ENCODE measurements at regions not wholly inside any gene's neighbourhood (a gene's known extent, or its start where the extent isn't known, plus 50 kb on each side); places are given as distances from the start of the nearest gene placed in this dataset.

DNA sequence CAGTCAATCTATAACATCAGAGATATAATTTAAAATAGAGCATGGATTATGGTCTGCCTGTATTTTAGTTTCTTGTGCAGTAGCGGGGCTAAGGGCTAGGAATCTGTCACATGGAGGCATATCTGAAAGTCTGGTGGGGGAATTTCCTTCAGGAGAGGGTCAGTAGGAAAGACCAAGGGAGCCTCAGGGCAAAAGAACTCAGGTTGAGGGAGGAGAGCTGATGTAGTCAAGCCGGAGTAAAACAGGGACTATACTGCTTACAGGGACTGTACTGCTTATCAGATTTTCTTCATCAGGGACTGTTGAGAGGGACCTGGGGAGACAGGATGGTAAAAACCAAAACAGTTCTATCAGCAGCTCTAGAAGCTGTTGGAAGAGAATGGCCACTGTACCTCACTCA is 82.0 kb upstream of the CPM start:
- TF ChIP-seq, protein P1, sequence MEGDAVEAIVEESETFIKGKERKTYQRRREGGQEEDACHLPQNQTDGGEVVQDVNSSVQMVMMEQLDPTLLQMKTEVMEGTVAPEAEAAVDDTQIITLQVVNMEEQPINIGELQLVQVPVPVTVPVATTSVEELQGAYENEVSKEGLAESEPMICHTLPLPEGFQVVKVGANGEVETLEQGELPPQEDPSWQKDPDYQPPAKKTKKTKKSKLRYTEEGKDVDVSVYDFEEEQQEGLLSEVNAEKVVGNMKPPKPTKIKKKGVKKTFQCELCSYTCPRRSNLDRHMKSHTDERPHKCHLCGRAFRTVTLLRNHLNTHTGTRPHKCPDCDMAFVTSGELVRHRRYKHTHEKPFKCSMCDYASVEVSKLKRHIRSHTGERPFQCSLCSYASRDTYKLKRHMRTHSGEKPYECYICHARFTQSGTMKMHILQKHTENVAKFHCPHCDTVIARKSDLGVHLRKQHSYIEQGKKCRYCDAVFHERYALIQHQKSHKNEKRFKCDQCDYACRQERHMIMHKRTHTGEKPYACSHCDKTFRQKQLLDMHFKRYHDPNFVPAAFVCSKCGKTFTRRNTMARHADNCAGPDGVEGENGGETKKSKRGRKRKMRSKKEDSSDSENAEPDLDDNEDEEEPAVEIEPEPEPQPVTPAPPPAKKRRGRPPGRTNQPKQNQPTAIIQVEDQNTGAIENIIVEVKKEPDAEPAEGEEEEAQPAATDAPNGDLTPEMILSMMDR (IDR thresholded peaks at IDR 0.05; ENCODE audit: poor library complexity, severe bottlenecking), result no peak
- TF ChIP-seq MXI1 (conservative IDR thresholded peaks at IDR 0.05; ENCODE audit: poor library complexity, severe bottlenecking) (no peak), EZH2 (IDR thresholded peaks at IDR 0.05; ENCODE audit: borderline replicate concordance, insufficient read depth, low read length, poor library complexity, severe bottlenecking) (no peak), POLR2AphosphoS5 (IDR thresholded peaks at IDR 0.05) (no peak), RAD21 (conservative IDR thresholded peaks at IDR 0.05) (no peak), EP300 (conservative IDR thresholded peaks at IDR 0.05; ENCODE audit: poor library complexity, severe bottlenecking) (no peak), SMC3 (conservative IDR thresholded peaks at IDR 0.05; ENCODE audit: poor library complexity) (no peak), TAF1 (IDR thresholded peaks at IDR 0.05; ENCODE audit: low read depth) (no peak)
- TF ChIP-seq, protein P2, sequence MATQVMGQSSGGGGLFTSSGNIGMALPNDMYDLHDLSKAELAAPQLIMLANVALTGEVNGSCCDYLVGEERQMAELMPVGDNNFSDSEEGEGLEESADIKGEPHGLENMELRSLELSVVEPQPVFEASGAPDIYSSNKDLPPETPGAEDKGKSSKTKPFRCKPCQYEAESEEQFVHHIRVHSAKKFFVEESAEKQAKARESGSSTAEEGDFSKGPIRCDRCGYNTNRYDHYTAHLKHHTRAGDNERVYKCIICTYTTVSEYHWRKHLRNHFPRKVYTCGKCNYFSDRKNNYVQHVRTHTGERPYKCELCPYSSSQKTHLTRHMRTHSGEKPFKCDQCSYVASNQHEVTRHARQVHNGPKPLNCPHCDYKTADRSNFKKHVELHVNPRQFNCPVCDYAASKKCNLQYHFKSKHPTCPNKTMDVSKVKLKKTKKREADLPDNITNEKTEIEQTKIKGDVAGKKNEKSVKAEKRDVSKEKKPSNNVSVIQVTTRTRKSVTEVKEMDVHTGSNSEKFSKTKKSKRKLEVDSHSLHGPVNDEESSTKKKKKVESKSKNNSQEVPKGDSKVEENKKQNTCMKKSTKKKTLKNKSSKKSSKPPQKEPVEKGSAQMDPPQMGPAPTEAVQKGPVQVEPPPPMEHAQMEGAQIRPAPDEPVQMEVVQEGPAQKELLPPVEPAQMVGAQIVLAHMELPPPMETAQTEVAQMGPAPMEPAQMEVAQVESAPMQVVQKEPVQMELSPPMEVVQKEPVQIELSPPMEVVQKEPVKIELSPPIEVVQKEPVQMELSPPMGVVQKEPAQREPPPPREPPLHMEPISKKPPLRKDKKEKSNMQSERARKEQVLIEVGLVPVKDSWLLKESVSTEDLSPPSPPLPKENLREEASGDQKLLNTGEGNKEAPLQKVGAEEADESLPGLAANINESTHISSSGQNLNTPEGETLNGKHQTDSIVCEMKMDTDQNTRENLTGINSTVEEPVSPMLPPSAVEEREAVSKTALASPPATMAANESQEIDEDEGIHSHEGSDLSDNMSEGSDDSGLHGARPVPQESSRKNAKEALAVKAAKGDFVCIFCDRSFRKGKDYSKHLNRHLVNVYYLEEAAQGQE (IDR thresholded peaks at IDR 0.05; ENCODE audit: borderline replicate concordance), result no peak

Data from neural cell (in vitro differentiated cells).